H1 (cell line): ENCODE measurements at regions not wholly inside any gene's neighbourhood (a gene's known extent, or its start where the extent isn't known, plus 50 kb on each side); places are given as distances from the start of the nearest gene placed in this dataset.

ENCODE experiments used
- CTCF ChIA-PET: fragments of 300-600 bp; sonication (Branson Sonifier 250); formaldehyde crosslinking; loops from one replicate; lab custom pipeline; 2021; ENCODE audit not compliant: partially characterized antibody; lab: Charles Lee
- POLR2A ChIA-PET: fragments of 300-600 bp; sonication (Branson Sonifier 250); formaldehyde crosslinking; loops from one replicate; lab custom pipeline; 2021; ENCODE audit warnings: inconsistent platforms; ENCODE audit not compliant: partially characterized antibody; lab: Charles Lee
- DNase-seq, 2 experiments: peaks; one replicate each; pipeline versions ENCODE4 v3.0.0 to v3.0.0-alpha.2; 2010 to 2022; ENCODE audit warnings: low spot score in 2 of 2, low read depth in 1 of 2, mixed read lengths in 1 of 2
- FAIRE-seq: peaks from 2 replicates; lab custom pipeline; 2011; peaks lifted over from hg19 to GRCh38; lab: Jason Lieb, UNC
- H2AFZ ChIP-seq: 2 replicates; pipeline ENCODE4 v1.8.1; 2012; ENCODE audit warnings: low read length, inconsistent platforms
- H2AK5ac ChIP-seq: 2 replicates; pipeline ENCODE4 v1.6.1; 2013; ENCODE audit warnings: low read depth, low read length
- H2BK120ac ChIP-seq: replicated peaks from 2 replicates; pipeline ENCODE3; 2013; ENCODE audit warnings: low read depth, low read length, inconsistent platforms
- H2BK12ac ChIP-seq: 2 replicates; pipeline ENCODE4 v1.6.1; 2013; ENCODE audit warnings: low read depth, low read length
- H2BK15ac ChIP-seq: 2 replicates; pipeline ENCODE4 v1.6.1; 2013; ENCODE audit warnings: low read length
- H2BK20ac ChIP-seq: 2 replicates; pipeline ENCODE4 v1.6.1; 2013; ENCODE audit warnings: low read length
- H2BK5ac ChIP-seq: 2 replicates; pipeline ENCODE4 v1.6.1; 2013; ENCODE audit warnings: low read depth, low read length
- H3K14ac ChIP-seq: 2 replicates; pipeline ENCODE4 v1.6.1; 2013; ENCODE audit warnings: inconsistent platforms; ENCODE audit not compliant: insufficient read length
- H3K18ac ChIP-seq: 2 replicates; pipeline ENCODE4 v1.6.1; 2013; ENCODE audit warnings: low read length; ENCODE audit errors: extremely low read depth
- H3K23ac ChIP-seq: 2 replicates; pipeline ENCODE4 v1.6.1; 2013; ENCODE audit warnings: inconsistent platforms; ENCODE audit not compliant: insufficient read length
- H3K23me2 ChIP-seq: 2 replicates; pipeline ENCODE4 v1.6.1; 2013; ENCODE audit warnings: low read depth, low read length
- H3K27ac ChIP-seq: 2 replicates; pipeline ENCODE4 v1.6.1; 2011; ENCODE audit warnings: low read depth, low read length, inconsistent platforms
- H3K27me3 ChIP-seq, 4 experiments: replicated peaks in 1 of 4; 1 replicate in 1 of 4; 2 replicates in 3 of 4; pipeline versions ENCODE4 v1.6.1 to v1.8.1; 2011 to 2013; ENCODE audit warnings: low read length in 3 of 4, mild to moderate bottlenecking in 3 of 4, inconsistent platforms in 2 of 4, mixed read lengths in 2 of 4, moderate library complexity in 1 of 4; ENCODE audit not compliant: control insufficient read depth in 3 of 4, insufficient read depth in 3 of 4; ENCODE audit errors: extremely low read depth in 1 of 4
- H3K36me3 ChIP-seq, 4 experiments: 2 replicates each; pipeline versions ENCODE4 v1.6.1 to v1.8.1; 2011 to 2013; ENCODE audit warnings: mild to moderate bottlenecking in 4 of 4, low read length in 3 of 4, moderate library complexity in 2 of 4, control low read depth in 1 of 4, inconsistent platforms in 1 of 4; ENCODE audit not compliant: insufficient read depth in 4 of 4, control insufficient read depth in 2 of 4
- H3K4ac ChIP-seq: replicated peaks from 2 replicates; pipeline ENCODE3; 2013; ENCODE audit warnings: low read length, low read depth, mixed read lengths, inconsistent platforms; ENCODE audit not compliant: insufficient read length
- H3K4me1 ChIP-seq, 4 experiments: replicated peaks in 1 of 4; 1 replicate in 1 of 4; 2 replicates in 3 of 4; pipeline versions ENCODE4 v1.6.1 to v1.8.1; 2011 to 2013; ENCODE audit warnings: low read length in 3 of 4, inconsistent platforms in 2 of 4, mixed read lengths in 1 of 4; ENCODE audit not compliant: insufficient read depth in 4 of 4, control insufficient read depth in 3 of 4
- H3K4me2 ChIP-seq, 2 experiments: 2 replicates each; pipeline versions ENCODE4 v1.6.1 to v1.8.1; 2011 to 2013; ENCODE audit warnings: low read depth in 2 of 2, low read length in 2 of 2, control low read depth in 1 of 2, inconsistent platforms in 1 of 2, mild to moderate bottlenecking in 1 of 2; ENCODE audit not compliant: insufficient read depth in 1 of 2
- H3K4me3 ChIP-seq, 4 experiments: fragments of 200-600, 300-600 bp in 1 of 4; sonication (generic), shearing (Covaris generic), sonication (Bioruptor Twin) in 1 of 4; 2 replicates each; pipeline versions ENCODE4 v1.5.1 to v1.8.1; 2011 to 2016; ENCODE audit warnings: low read length in 4 of 4, low read depth in 3 of 4, control low read depth in 2 of 4, inconsistent platforms in 2 of 4, mild to moderate bottlenecking in 2 of 4, mixed read lengths in 1 of 4, moderate library complexity in 1 of 4; ENCODE audit not compliant: insufficient read depth in 2 of 4; ENCODE audit errors: extremely low read depth in 1 of 4
- H3K56ac ChIP-seq: replicated peaks from 2 replicates; pipeline ENCODE3; 2013; ENCODE audit warnings: low read depth, mild to moderate bottlenecking, mixed read lengths, low read length, inconsistent platforms; ENCODE audit not compliant: insufficient read length
- H3K79me1 ChIP-seq: 2 replicates; pipeline ENCODE4 v1.6.1; 2013; ENCODE audit warnings: low read depth, low read length, control low read depth
- H3K79me2 ChIP-seq, 2 experiments: 2 replicates each; pipeline versions ENCODE4 v1.6.1 to v1.8.1; 2012 to 2013; ENCODE audit warnings: low read length in 2 of 2, mild to moderate bottlenecking in 2 of 2, inconsistent platforms in 1 of 2; ENCODE audit not compliant: insufficient read depth in 2 of 2, control insufficient read depth in 1 of 2
- H3K9ac ChIP-seq, 4 experiments: replicated peaks in 1 of 4; 1 replicate in 1 of 4; 2 replicates in 3 of 4; pipeline versions ENCODE4 v1.6.1 to v1.8.1; 2011 to 2013; ENCODE audit warnings: low read depth in 3 of 4, low read length in 3 of 4, control low read depth in 2 of 4, mild to moderate bottlenecking in 2 of 4, moderate library complexity in 2 of 4, inconsistent platforms in 1 of 4; ENCODE audit errors: extremely low read depth in 1 of 4
- H3K9me3 ChIP-seq, 2 experiments: 2 replicates each; pipeline versions ENCODE4 v1.6.1 to v1.8.1; 2012 to 2013; ENCODE audit warnings: mild to moderate bottlenecking in 2 of 2, moderate library complexity in 2 of 2, control low read depth in 1 of 2, inconsistent platforms in 1 of 2, low read depth in 1 of 2, low read length in 1 of 2, mixed read lengths in 1 of 2; ENCODE audit not compliant: insufficient read depth in 2 of 2
- H4K20me1 ChIP-seq, 2 experiments: replicated peaks in 1 of 2; 2 replicates each; pipeline versions ENCODE3 to v1.8.1; 2011 to 2013; ENCODE audit warnings: inconsistent platforms in 2 of 2, low read length in 2 of 2, mild to moderate bottlenecking in 1 of 2; ENCODE audit not compliant: insufficient read depth in 2 of 2, control insufficient read depth in 1 of 2
- H4K5ac ChIP-seq: 2 replicates; pipeline ENCODE4 v1.6.1; 2013; ENCODE audit warnings: low read length, low read depth, mixed read lengths, inconsistent platforms; ENCODE audit not compliant: insufficient read length
- H4K8ac ChIP-seq: 2 replicates; pipeline ENCODE4 v1.8.0; 2013; ENCODE audit warnings: mild to moderate bottlenecking, moderate library complexity, low read length, inconsistent platforms; ENCODE audit not compliant: insufficient read depth; ENCODE audit errors: extremely low read depth
- H4K91ac ChIP-seq: replicated peaks from 2 replicates; pipeline ENCODE3; 2013; ENCODE audit warnings: low read length, mixed read lengths, inconsistent platforms; ENCODE audit not compliant: insufficient read length
- SP4 ChIP-seq: IDR thresholded peaks from 2 replicates; pipeline ENCODE4 v1.6.1; 2012; ENCODE audit warnings: low read length, inconsistent platforms
- WGBS, 2 experiments: shearing (Covaris generic) in 1 of 2; methylation state at CpG; one replicate each; pipeline versions ENCODE4 v1.1.6 to v1.1.7; 2013 to 2015; ENCODE audit warnings: low lambda C conversion rate in 2 of 2, mixed read lengths in 2 of 2, inconsistent platforms in 1 of 2, low coverage in 1 of 2, missing lambda C conversion rate in 1 of 2; ENCODE audit not compliant: insufficient replicate concordance in 2 of 2, insufficient coverage in 1 of 2, insufficient read length in 1 of 2; ENCODE audit errors: extremely low coverage in 1 of 2, missing lambda C conversion rate in 1 of 2; 5-methylcytosine and 5-hydroxymethylcytosine counted together

- Histone ChIP-seq H3K23me2 (no peaks in the 10 kb centered on the region), H2BK120ac (no peak overlapping the region), H2BK20ac (no peak overlapping the region), H3K18ac (no peak overlapping the region), H2AFZ (no peak overlapping the region), H3K56ac (no peak overlapping the region), H3K4ac (no peak overlapping the region), H3K4me1 (no peaks in the 10 kb centered on the region), H3K4me2 (no peak overlapping the region), H3K9me3 (peaks cover 50 to 70% of the 10 kb centered on the region in 2 experiments), H3K79me1 (no peaks in the 10 kb centered on the region), H4K5ac (no peak overlapping the region), H3K36me3 (no peaks in the 10 kb centered on the region), H3K23ac (no peak overlapping the region), H2BK15ac (no peak overlapping the region), H4K8ac (no peak overlapping the region), H4K91ac (no peak overlapping the region), H3K14ac (no peak overlapping the region), H3K79me2 (no peaks in the 10 kb centered on the region), H2AK5ac (no peak overlapping the region), H3K27me3 (no peaks in the 10 kb centered on the region), H3K9ac (no peak overlapping the region), H3K4me3 (no peak overlapping the region), H2BK12ac (no peak overlapping the region), H4K20me1 (no peaks in the 10 kb centered on the region), H2BK5ac (no peak overlapping the region), H3K27ac (no peak overlapping the region)
- no peak for TF ChIP-seq SP4
- FAIRE-seq (no peak), DNase-seq (no peak)
- WGBS, 2 experiments, result 87% methylated on average over 3 of the region's 3 CpGs; no CpG with 5 or more reads in 1 of the 2 experiments
- POLR2A ChIA-PET, result no interaction called here
- CTCF ChIA-PET, result no interaction called here
These were observed 417.8 kb upstream of the LCORL start for GRCh38 chr4:18439311-18439710.
